ENCODE measurements at regions not wholly inside any gene's neighbourhood (a gene's known extent, or its start where the extent isn't known, plus 50 kb on each side); places are given as distances from the start of the nearest gene placed in this dataset.

GRCh38 chr6:127053032-127053874 lies 65.2 kb upstream of the RSPO3 start:
- Histone ChIP-seq H4K8ac (replicated peaks; ENCODE audit: insufficient read length, low read depth, low read length) (no peak overlapping the region), H4K91ac (ENCODE audit: insufficient read length, low read depth, low read length) (no peak overlapping the region), H3K14ac (ENCODE audit: insufficient read depth, low read length) (no peak overlapping the region), H2BK15ac (ENCODE audit: low read depth, low read length) (no peak overlapping the region), H3K79me1 (ENCODE audit: insufficient read depth, low read depth, low read length, poor library complexity, severe bottlenecking) (no peaks in the 10 kb centered on the region), H3K4ac (ENCODE audit: low read depth, low read length) (no peak overlapping the region), H3K9me3 (ENCODE audit: control insufficient read depth, low read depth, low read length) (no peaks in the 10 kb centered on the region), H3K27me3 (ENCODE audit: insufficient read depth, low read length) (no peaks in the 10 kb centered on the region), H3K27ac (ENCODE audit: insufficient read length, low read depth, low read length) (no peak overlapping the region), H2BK20ac (ENCODE audit: low read depth, low read length, poor library complexity, severe bottlenecking) (no peak overlapping the region), H3K23ac (ENCODE audit: insufficient read length, low read depth, low read length) (no peak overlapping the region), H3K79me2 (ENCODE audit: insufficient read depth, low read length) (no peaks in the 10 kb centered on the region), H3K9ac (ENCODE audit: extremely low read depth, insufficient read length, low read length) (no peak overlapping the region), H2BK120ac (ENCODE audit: low read depth, low read length, poor library complexity, severe bottlenecking) (no peak overlapping the region), H3K56ac (ENCODE audit: insufficient read length, low read depth, low read length) (no peak overlapping the region), H3K18ac (ENCODE audit: insufficient read length, low read depth, low read length) (no peak overlapping the region), H2BK12ac (ENCODE audit: insufficient read length, low read depth, low read length) (no peak overlapping the region), H2AK5ac (ENCODE audit: insufficient read length, low read length) (no peak overlapping the region), H3T11ph (ENCODE audit: low read length) (no peak overlapping the region), H2BK5ac (ENCODE audit: insufficient read length, low read length) (no peak overlapping the region), H4K5ac (ENCODE audit: insufficient read length, low read depth, low read length) (no peak overlapping the region), H4K20me1 (ENCODE audit: control insufficient read depth, insufficient read depth, insufficient read length) (no peaks in the 10 kb centered on the region), H2AFZ (ENCODE audit: low read length) (no peak overlapping the region), H3K4me2 (ENCODE audit: insufficient read depth, insufficient read length, low read length) (no peak overlapping the region), H3K23me2 (ENCODE audit: insufficient read length, low read depth, low read length, poor library complexity, severe bottlenecking) (no peaks in the 10 kb centered on the region), H3K4me1 (ENCODE audit: insufficient read depth, low read length) (no peaks in the 10 kb centered on the region)
- DNase-seq: no peak
- no peak for TF ChIP-seq CTCF (conservative IDR thresholded peaks at IDR 0.05)
- Mint-ChIP-seq H3K9me3 (peaks cover 5% of the 10 kb centered on the region in 2 experiments; a peak in 4 of 5 replicates), H3K36me3 (ENCODE audit: insufficient read depth in 1 of 3, low read depth in 3 of 3) (no peaks in the 10 kb centered on the region), H3K27ac (no peak overlapping the region), H3K4me1 (no peaks in the 10 kb centered on the region), H3K4me3 (no peak overlapping the region), H3K27me3 (ENCODE audit: low read depth) (no peaks in the 10 kb centered on the region)
- no CpG with 5 or more reads among the region's 2 CpGs for WGBS (ENCODE audit: extremely low coverage, insufficient read length, low lambda C conversion rate)

Data from H9 (cell line).